Activated naive CD8-positive, alpha-beta T cell (primary cell): ENCODE measurements at regions not wholly inside any gene's neighbourhood (a gene's known extent, or its start where the extent isn't known, plus 50 kb on each side); places are given as distances from the start of the nearest gene placed in this dataset.

Experiments
- H3K27ac Mint-ChIP-seq: one replicate; pipeline ENCODE4 v1.8.0; 2021; ENCODE audit warnings: mixed read lengths
- H3K27me3 Mint-ChIP-seq: one replicate; pipeline ENCODE4 v1.8.0; 2021; ENCODE audit warnings: mixed read lengths
- H3K36me3 Mint-ChIP-seq: one replicate; pipeline ENCODE4 v1.8.0; 2021; ENCODE audit warnings: mixed read lengths
- H3K4me1 Mint-ChIP-seq: one replicate; pipeline ENCODE4 v1.8.0; 2021; ENCODE audit warnings: low read depth, mixed read lengths
- H3K4me3 Mint-ChIP-seq: one replicate; pipeline ENCODE4 v1.8.0; 2021; ENCODE audit warnings: mild to moderate bottlenecking, mixed read lengths
- H3K9me3 Mint-ChIP-seq: one replicate; pipeline ENCODE4 v1.8.0; 2021; ENCODE audit warnings: low read depth, mixed read lengths

GRCh38 chr3:24614359-24614758, 119.7 kb upstream of the THRB start:
- Mint-ChIP-seq H3K4me1 (no peaks in the 10 kb centered on the region), H3K27me3 (no peaks in the 10 kb centered on the region), H3K27ac (no peak overlapping the region), H3K36me3 (no peaks in the 10 kb centered on the region), H3K9me3 (peaks cover 4% of the 10 kb centered on the region), H3K4me3 (no peak overlapping the region)

GRCh38 chr3:24615177-24615576, 120.5 kb upstream of the THRB start:
- Mint-ChIP-seq H3K27ac (no peak overlapping the region), H3K27me3 (no peaks in the 10 kb centered on the region), H3K9me3 (peaks cover 4% of the 10 kb centered on the region), H3K36me3 (no peaks in the 10 kb centered on the region), H3K4me1 (no peaks in the 10 kb centered on the region), H3K4me3 (no peak overlapping the region)

GRCh38 chr3:24616110-24616829, 121.6 kb upstream of the THRB start:
- peaks cover 4% of the 10 kb centered on the region for H3K9me3 Mint-ChIP-seq
- no peak overlapping the region for H3K27ac Mint-ChIP-seq
- H3K4me1 Mint-ChIP-seq = no peaks in the 10 kb centered on the region
- no peak overlapping the region for H3K4me3 Mint-ChIP-seq
- no peaks in the 10 kb centered on the region for H3K36me3 Mint-ChIP-seq
- H3K27me3 Mint-ChIP-seq = no peaks in the 10 kb centered on the region

- Mint-ChIP-seq H3K27ac (no peak overlapping the region), H3K27me3 (no peaks in the 10 kb centered on the region), H3K4me1 (no peaks in the 10 kb centered on the region), H3K36me3 (no peaks in the 10 kb centered on the region), H3K9me3 (no peaks in the 10 kb centered on the region), H3K4me3 (no peak overlapping the region)
Observed at GRCh38 chr3:24622138-24622537, 127.5 kb upstream of the THRB start.

GRCh38 chr3:24622696-24623225, 128.1 kb upstream of the THRB start:
- Mint-ChIP-seq H3K36me3 (no peaks in the 10 kb centered on the region), H3K27me3 (no peaks in the 10 kb centered on the region), H3K9me3 (no peaks in the 10 kb centered on the region), H3K4me1 (no peaks in the 10 kb centered on the region), H3K27ac (no peak overlapping the region), H3K4me3 (no peak overlapping the region)

- H3K27me3 Mint-ChIP-seq = no peaks in the 10 kb centered on the region
- H3K4me3 Mint-ChIP-seq = no peak overlapping the region
- H3K9me3 Mint-ChIP-seq = no peaks in the 10 kb centered on the region
- no peaks in the 10 kb centered on the region for H3K36me3 Mint-ChIP-seq
- H3K4me1 Mint-ChIP-seq = no peaks in the 10 kb centered on the region
- no peak overlapping the region for H3K27ac Mint-ChIP-seq
Observed at GRCh38 chr3:24623657-24624056, 129.0 kb upstream of the THRB start.

GRCh38 chr3:24624938-24625681, 130.5 kb upstream of the THRB start:
- Mint-ChIP-seq H3K4me1 (no peaks in the 10 kb centered on the region), H3K4me3 (no peak overlapping the region), H3K27me3 (no peaks in the 10 kb centered on the region), H3K27ac (no peak overlapping the region), H3K36me3 (no peaks in the 10 kb centered on the region), H3K9me3 (no peaks in the 10 kb centered on the region)

GRCh38 chr3:24628523-24629258, 134.0 kb upstream of the THRB start:
- Mint-ChIP-seq H3K9me3 (no peaks in the 10 kb centered on the region), H3K36me3 (no peaks in the 10 kb centered on the region), H3K27ac (no peak overlapping the region), H3K4me3 (no peak overlapping the region), H3K4me1 (no peaks in the 10 kb centered on the region), H3K27me3 (no peaks in the 10 kb centered on the region)

- no peaks in the 10 kb centered on the region for H3K36me3 Mint-ChIP-seq
- H3K9me3 Mint-ChIP-seq = peaks cover 4% of the 10 kb centered on the region
- no peaks in the 10 kb centered on the region for H3K4me1 Mint-ChIP-seq
- no peak overlapping the region for H3K27ac Mint-ChIP-seq
- no peak overlapping the region for H3K4me3 Mint-ChIP-seq
- H3K27me3 Mint-ChIP-seq = no peaks in the 10 kb centered on the region
Observed at GRCh38 chr3:24631481-24631880, 136.8 kb upstream of the THRB start.

- no peak overlapping the region for H3K4me3 Mint-ChIP-seq
- no peaks in the 10 kb centered on the region for H3K36me3 Mint-ChIP-seq
- H3K4me1 Mint-ChIP-seq = no peaks in the 10 kb centered on the region
- H3K27ac Mint-ChIP-seq = no peak overlapping the region
- peaks cover 4% of the 10 kb centered on the region for H3K9me3 Mint-ChIP-seq
- H3K27me3 Mint-ChIP-seq = no peaks in the 10 kb centered on the region
Observed at GRCh38 chr3:24639061-24639460, 144.4 kb upstream of the THRB start.

GRCh38 chr3:24639481-24640329, 145.1 kb upstream of the THRB start:
- H3K4me3 Mint-ChIP-seq = no peak overlapping the region
- no peaks in the 10 kb centered on the region for H3K4me1 Mint-ChIP-seq
- no peak overlapping the region for H3K27ac Mint-ChIP-seq
- H3K36me3 Mint-ChIP-seq = no peaks in the 10 kb centered on the region
- no peaks in the 10 kb centered on the region for H3K27me3 Mint-ChIP-seq
- H3K9me3 Mint-ChIP-seq = peaks cover 4% of the 10 kb centered on the region

- H3K27ac Mint-ChIP-seq = no peak overlapping the region
- H3K4me1 Mint-ChIP-seq = no peaks in the 10 kb centered on the region
- no peak overlapping the region for H3K4me3 Mint-ChIP-seq
- no peaks in the 10 kb centered on the region for H3K36me3 Mint-ChIP-seq
- no peaks in the 10 kb centered on the region for H3K27me3 Mint-ChIP-seq
- peaks cover 4% of the 10 kb centered on the region for H3K9me3 Mint-ChIP-seq
Observed at GRCh38 chr3:24640330-24640877, 145.8 kb upstream of the THRB start.

- Mint-ChIP-seq H3K4me3 (no peak overlapping the region), H3K4me1 (no peaks in the 10 kb centered on the region), H3K9me3 (no peaks in the 10 kb centered on the region), H3K36me3 (no peaks in the 10 kb centered on the region), H3K27ac (no peak overlapping the region), H3K27me3 (no peaks in the 10 kb centered on the region)
Observed at GRCh38 chr3:24641628-24642027, 147.0 kb upstream of the THRB start.

GRCh38 chr3:24645047-24645446, 150.4 kb upstream of the THRB start:
- H3K27ac Mint-ChIP-seq = no peak overlapping the region
- no peak overlapping the region for H3K4me3 Mint-ChIP-seq
- no peaks in the 10 kb centered on the region for H3K4me1 Mint-ChIP-seq
- no peaks in the 10 kb centered on the region for H3K9me3 Mint-ChIP-seq
- H3K27me3 Mint-ChIP-seq = no peaks in the 10 kb centered on the region
- no peaks in the 10 kb centered on the region for H3K36me3 Mint-ChIP-seq
